GM12878 (cell line): ENCODE measurements at regions not wholly inside any gene's neighbourhood (a gene's known extent, or its start where the extent isn't known, plus 50 kb on each side); places are given as distances from the start of the nearest gene placed in this dataset.

Experiments used
- FOXM1 ChIP-seq: IDR thresholded peaks from 2 replicates; pipeline ENCODE4 v1.6.1; 2012; ENCODE audit warnings: low read depth, mild to moderate bottlenecking, inconsistent platforms, low read length, moderate library complexity
- STAT3 ChIP-seq: IDR thresholded peaks from 2 replicates; pipeline ENCODE4 v1.6.1; 2011; ENCODE audit warnings: low read depth, low read length, improper control_type of control experiment
- TF ChIP-seq, protein P1 (sequence below), 3 experiments: IDR thresholded peaks in 2 of 3; conservative IDR thresholded peaks in 1 of 3; 2 replicates each; pipeline ENCODE4 v1.5.1; 2011; ENCODE audit warnings: low read depth in 3 of 3, low read length in 3 of 3, mild to moderate bottlenecking in 3 of 3, control low read depth in 2 of 3, moderate library complexity in 2 of 3, inconsistent platforms in 1 of 3, mixed read lengths in 1 of 3; ENCODE audit not compliant: control insufficient read depth in 2 of 3, insufficient read depth in 1 of 3; ENCODE audit errors: extremely low read depth in 1 of 3

DNA sequence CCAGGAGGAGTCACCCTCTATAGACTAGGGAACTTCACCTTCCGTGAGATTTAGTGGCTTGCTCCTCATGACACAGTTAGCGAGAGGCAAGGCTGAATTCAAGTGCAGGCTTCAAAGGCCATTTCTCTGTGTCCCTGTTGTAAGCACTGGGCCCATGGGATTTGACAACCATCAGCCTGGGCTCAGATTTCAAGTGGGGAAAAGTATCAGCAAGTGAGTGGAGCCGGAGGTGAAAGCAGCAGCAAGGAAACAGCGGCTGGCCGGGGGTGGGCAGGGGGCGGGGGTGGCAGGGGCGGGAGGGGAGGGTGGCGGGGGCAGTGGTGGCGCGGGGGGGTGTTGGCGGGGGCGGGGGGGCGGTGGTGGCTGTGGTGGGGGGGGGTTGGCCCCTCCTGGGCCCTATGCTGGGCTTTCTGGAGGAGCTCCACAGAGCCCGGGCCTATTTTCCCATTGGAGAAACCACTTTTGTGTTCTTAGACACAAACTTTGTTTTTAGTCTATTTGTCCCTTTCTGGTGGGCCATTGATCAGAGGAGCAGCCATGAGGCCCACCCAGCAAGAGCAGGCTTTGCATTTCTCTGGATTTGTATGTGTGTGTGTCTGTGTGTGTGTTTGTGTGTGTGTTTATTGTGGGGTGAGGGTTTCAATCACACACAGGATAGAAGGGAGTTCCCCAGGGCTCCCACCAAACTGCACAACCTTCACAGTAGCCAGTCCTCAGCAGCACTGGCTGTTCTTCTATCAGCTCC is 165.4 kb upstream of the RAI14 start:
- no peak for TF ChIP-seq STAT3
- TF ChIP-seq, protein P1, sequence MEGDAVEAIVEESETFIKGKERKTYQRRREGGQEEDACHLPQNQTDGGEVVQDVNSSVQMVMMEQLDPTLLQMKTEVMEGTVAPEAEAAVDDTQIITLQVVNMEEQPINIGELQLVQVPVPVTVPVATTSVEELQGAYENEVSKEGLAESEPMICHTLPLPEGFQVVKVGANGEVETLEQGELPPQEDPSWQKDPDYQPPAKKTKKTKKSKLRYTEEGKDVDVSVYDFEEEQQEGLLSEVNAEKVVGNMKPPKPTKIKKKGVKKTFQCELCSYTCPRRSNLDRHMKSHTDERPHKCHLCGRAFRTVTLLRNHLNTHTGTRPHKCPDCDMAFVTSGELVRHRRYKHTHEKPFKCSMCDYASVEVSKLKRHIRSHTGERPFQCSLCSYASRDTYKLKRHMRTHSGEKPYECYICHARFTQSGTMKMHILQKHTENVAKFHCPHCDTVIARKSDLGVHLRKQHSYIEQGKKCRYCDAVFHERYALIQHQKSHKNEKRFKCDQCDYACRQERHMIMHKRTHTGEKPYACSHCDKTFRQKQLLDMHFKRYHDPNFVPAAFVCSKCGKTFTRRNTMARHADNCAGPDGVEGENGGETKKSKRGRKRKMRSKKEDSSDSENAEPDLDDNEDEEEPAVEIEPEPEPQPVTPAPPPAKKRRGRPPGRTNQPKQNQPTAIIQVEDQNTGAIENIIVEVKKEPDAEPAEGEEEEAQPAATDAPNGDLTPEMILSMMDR (IDR thresholded peaks at IDR 0.05 in 2 of 3, conservative IDR thresholded peaks at IDR 0.05 in 1 of 3; ENCODE audit: control insufficient read depth in 2 of 3, extremely low read depth in 1 of 3, insufficient read depth in 1 of 3, low read depth in 3 of 3, low read length in 3 of 3): no peak
- no peak for TF ChIP-seq FOXM1
